BE2C (cell line): ENCODE measurements at regions not wholly inside any gene's neighbourhood (a gene's known extent, or its start where the extent isn't known, plus 50 kb on each side); places are given as distances from the start of the nearest gene placed in this dataset.

Experiments
- DNase-seq: peaks from one replicate; pipeline ENCODE4 v3.0.0-alpha.2; 2020
- H3K27me3 ChIP-seq: fragments of 250-450 bp; sonication (Bioruptor Pico); 2 replicates; pipeline ENCODE4 v1.5.1; 2020; ENCODE audit warnings: mild to moderate bottlenecking
- H3K36me3 ChIP-seq: fragments of 250-450 bp; sonication (Bioruptor Pico); 2 replicates; pipeline ENCODE4 v1.5.1; 2020; ENCODE audit warnings: mild to moderate bottlenecking
- H3K4me1 ChIP-seq: fragments of 250-450 bp; sonication (Bioruptor Pico); 2 replicates; pipeline ENCODE4 v1.5.1; 2020
- H3K4me3 ChIP-seq: 2 replicates; pipeline ENCODE4 v1.5.1; 2011; ENCODE audit warnings: low read depth, low read length
- H3K9me3 ChIP-seq: fragments of 250-450 bp; sonication (Bioruptor Pico); 2 replicates; pipeline ENCODE4 v1.5.1; 2020
- TF ChIP-seq, protein P1 (sequence below): IDR thresholded peaks from 2 replicates; pipeline ENCODE4 v1.5.1; 2012; ENCODE audit warnings: mild to moderate bottlenecking, low read depth, low read length

DNA sequence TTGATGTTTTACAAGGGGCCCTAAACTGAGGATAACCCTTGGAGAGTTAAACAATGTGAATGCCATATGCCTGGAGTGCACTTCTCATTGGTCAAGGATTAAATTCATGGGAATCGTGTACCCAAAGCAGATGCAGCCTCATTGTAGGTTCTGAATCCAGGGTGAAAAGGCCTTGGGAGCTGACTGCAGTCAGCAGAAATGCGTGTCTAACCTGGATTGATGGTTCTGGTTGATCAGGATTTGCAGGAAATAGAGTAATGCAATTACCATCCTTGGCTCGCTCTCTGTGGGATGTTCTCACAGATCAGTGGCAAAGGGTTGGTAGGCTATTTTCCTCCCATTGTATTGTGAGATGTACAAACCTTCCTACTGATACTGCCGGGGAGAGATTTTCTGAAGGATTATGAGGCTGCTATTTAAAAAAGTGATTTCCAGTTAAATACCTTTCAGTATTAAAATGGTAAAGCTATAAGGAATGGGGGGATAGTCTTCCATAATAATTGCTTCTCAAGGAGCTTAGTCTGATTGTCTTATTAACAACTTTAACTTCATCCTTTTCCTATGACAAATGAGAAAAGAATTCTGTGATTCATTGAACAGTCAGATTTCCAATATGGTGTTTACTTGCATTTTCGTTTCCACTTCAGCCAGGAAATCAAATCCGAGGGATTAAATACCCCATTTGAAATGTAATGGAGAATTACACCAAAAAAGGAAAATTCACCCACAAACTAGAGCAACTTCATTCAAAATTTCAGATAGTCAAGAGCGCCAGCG is 1028.1 kb upstream of the EEF2KMT start:
- TF ChIP-seq, protein P1, sequence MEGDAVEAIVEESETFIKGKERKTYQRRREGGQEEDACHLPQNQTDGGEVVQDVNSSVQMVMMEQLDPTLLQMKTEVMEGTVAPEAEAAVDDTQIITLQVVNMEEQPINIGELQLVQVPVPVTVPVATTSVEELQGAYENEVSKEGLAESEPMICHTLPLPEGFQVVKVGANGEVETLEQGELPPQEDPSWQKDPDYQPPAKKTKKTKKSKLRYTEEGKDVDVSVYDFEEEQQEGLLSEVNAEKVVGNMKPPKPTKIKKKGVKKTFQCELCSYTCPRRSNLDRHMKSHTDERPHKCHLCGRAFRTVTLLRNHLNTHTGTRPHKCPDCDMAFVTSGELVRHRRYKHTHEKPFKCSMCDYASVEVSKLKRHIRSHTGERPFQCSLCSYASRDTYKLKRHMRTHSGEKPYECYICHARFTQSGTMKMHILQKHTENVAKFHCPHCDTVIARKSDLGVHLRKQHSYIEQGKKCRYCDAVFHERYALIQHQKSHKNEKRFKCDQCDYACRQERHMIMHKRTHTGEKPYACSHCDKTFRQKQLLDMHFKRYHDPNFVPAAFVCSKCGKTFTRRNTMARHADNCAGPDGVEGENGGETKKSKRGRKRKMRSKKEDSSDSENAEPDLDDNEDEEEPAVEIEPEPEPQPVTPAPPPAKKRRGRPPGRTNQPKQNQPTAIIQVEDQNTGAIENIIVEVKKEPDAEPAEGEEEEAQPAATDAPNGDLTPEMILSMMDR, result no peak
- DNase-seq, result no peak

DNA sequence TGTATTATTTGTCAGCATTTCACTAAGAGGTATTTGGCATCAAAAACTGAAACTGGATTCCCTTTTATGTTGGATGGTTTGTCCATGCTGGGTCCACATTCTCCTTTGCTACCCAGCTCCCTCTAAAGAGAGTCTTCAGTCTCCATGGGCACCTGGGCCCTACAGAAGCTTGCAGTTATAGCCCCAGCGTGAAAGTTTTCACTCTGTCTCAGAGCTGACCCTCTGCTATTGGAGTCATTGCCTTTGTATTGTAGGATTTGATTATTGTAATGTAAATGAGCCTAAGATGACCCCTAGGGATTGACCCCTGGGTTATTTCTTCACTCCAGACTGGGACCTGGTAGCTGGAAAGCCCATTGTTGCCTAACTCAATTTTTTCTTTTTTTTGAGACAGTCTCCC is 1026.5 kb upstream of the EEF2KMT start:
- DNase-seq, result no peak
- Histone ChIP-seq H3K27me3 (no peaks in the 10 kb centered on the region), H3K4me1 (no peaks in the 10 kb centered on the region), H3K4me3 (no peak overlapping the region), H3K9me3 (no peaks in the 10 kb centered on the region), H3K36me3 (no peaks in the 10 kb centered on the region)
- TF ChIP-seq, protein P1, result no peak

More for the DNA sequence above, 1028.1 kb upstream of the EEF2KMT start:
- Histone ChIP-seq H3K9me3 (no peaks in the 10 kb centered on the region), H3K4me1 (no peaks in the 10 kb centered on the region), H3K36me3 (no peaks in the 10 kb centered on the region), H3K4me3 (no peak overlapping the region), H3K27me3 (no peaks in the 10 kb centered on the region)

DNA sequence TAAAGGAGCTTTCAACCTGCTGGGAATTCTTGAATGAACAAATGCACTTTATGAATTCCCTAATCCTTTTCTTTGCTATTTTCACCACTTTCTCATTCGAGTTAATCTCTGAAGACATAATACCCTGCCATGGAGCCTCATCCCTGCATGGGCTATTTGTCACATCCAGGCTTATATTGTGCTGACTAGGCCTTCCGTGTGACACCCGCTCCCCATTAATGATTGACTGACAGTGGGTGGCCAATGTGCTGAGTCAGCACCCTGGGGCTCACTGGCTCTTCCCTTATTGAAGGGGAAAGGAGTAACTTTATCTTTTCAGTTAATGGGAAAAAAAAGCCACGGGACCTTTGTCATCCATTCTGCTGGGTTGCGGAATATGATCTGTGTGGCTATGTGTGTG is 1024.8 kb upstream of the EEF2KMT start:
- Histone ChIP-seq H3K4me1 (no peaks in the 10 kb centered on the region), H3K9me3 (no peaks in the 10 kb centered on the region), H3K36me3 (no peaks in the 10 kb centered on the region), H3K27me3 (no peaks in the 10 kb centered on the region), H3K4me3 (no peak overlapping the region)
- no peak for DNase-seq
- TF ChIP-seq, protein P1, result no peak

DNA sequence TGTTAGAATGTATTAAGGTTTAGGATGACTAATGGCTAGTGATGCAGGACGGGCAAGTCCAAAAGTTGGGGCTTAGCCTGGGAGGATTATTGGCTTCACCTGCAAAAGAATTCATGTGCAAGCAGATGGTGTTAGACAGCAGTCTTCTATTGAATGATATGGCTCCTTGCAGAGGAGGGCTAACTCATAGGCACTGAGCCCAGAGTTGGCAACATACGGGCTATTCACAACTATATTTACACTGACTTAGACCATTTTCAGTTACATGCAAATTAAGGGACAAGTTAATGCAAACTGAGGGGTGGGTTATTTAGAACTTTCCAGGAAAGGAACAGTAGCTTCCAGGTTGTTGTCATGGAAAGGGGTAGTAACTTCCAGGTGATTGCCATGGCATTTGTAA is 1017.1 kb upstream of the EEF2KMT start:
- Histone ChIP-seq H3K4me3 (no peak overlapping the region), H3K9me3 (no peaks in the 10 kb centered on the region), H3K36me3 (no peaks in the 10 kb centered on the region), H3K27me3 (no peaks in the 10 kb centered on the region), H3K4me1 (no peaks in the 10 kb centered on the region)
- TF ChIP-seq, protein P1, result no peak
- DNase-seq, result no peak

DNA sequence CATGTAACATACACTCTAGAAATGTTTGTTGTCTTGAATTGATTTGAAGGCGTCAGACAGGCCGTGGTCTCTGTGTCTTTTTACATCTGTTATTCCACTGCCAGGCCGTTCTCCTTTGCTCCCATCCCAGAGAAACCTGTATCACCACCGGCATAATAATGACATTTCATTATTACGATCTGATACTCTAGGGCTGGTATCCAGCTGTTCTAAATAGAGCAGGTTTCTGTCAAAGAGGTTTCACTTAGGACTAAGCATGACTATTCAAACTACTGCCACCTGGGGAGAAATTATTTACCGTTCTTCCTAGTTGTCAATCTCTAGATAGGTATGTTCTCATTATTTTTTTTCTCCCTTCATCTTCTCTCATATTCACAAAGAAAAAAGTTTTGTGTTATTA is 1016.2 kb upstream of the EEF2KMT start:
- H3K27me3 ChIP-seq, result no peaks in the 10 kb centered on the region
- H3K4me1 ChIP-seq, result no peaks in the 10 kb centered on the region
- TF ChIP-seq, protein P1, result no peak
- no peaks in the 10 kb centered on the region for H3K36me3 ChIP-seq
- no peaks in the 10 kb centered on the region for H3K9me3 ChIP-seq
- H3K4me3 ChIP-seq, result no peak overlapping the region
- no peak for DNase-seq

DNA sequence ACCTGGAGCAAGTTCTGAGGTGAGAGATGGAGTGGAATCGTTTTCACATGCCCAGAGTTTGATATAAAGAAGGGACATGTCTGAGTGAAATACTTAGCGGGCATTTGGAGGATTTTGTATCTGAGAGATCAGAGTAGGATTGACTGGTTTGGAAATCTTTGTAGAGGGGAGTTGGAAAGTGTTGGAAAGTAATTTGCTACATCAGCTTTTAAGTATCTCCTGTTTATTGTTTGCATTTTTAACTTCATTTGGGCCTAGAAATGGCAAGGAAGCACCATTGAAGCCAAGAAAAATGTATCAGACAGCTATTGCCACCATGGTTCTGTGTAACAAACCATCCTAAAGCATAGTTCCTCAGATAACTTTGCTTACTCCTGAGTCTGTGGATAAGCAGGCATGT is 1015.1 kb upstream of the EEF2KMT start:
- no peaks in the 10 kb centered on the region for H3K36me3 ChIP-seq
- TF ChIP-seq, protein P1, result no peak
- H3K4me3 ChIP-seq, result no peak overlapping the region
- no peaks in the 10 kb centered on the region for H3K27me3 ChIP-seq
- H3K4me1 ChIP-seq, result no peaks in the 10 kb centered on the region
- DNase-seq, result no peak
- no peaks in the 10 kb centered on the region for H3K9me3 ChIP-seq
